Transverse colon (tissue), 4 donors: ENCODE measurements at regions not wholly inside any gene's neighbourhood (a gene's known extent, or its start where the extent isn't known, plus 50 kb on each side); places are given as distances from the start of the nearest gene placed in this dataset.

ENCODE experiments used
- EP300 ChIP-seq: sonication (generic); formaldehyde crosslinking; IDR thresholded peaks from one replicate; pipeline ENCODE4 v1.6.1; 2017; ENCODE audit warnings: antibody characterized with exemption, low read depth
- POLR2A ChIP-seq: fragments of 450-650 bp; IDR thresholded peaks from one replicate; pipeline ENCODE4 v1.6.1; 2016; ENCODE audit warnings: antibody characterized with exemption, mild to moderate bottlenecking, moderate library complexity
- POLR2AphosphoS5 ChIP-seq, 3 donors: sonication (generic); formaldehyde crosslinking; IDR thresholded peaks; one replicate each; pipeline ENCODE4 v1.6.1; 2016; ENCODE audit warnings: antibody characterized with exemption in 3 of 3
- TF ChIP-seq, protein P1 (sequence below), 5 experiments: fragments of 200-600 bp in 3 of 5; fragments of 450-650 bp in 2 of 5; sonication (generic) in 3 of 5; IDR thresholded peaks; 1 replicate in 2 of 5; 2 replicates in 3 of 5; pipeline ENCODE4 v1.5.1; 2016 to 2017; ENCODE audit warnings: antibody characterized with exemption in 5 of 5, inconsistent platforms in 3 of 5, mild to moderate bottlenecking in 2 of 5, moderate library complexity in 1 of 5

DNA sequence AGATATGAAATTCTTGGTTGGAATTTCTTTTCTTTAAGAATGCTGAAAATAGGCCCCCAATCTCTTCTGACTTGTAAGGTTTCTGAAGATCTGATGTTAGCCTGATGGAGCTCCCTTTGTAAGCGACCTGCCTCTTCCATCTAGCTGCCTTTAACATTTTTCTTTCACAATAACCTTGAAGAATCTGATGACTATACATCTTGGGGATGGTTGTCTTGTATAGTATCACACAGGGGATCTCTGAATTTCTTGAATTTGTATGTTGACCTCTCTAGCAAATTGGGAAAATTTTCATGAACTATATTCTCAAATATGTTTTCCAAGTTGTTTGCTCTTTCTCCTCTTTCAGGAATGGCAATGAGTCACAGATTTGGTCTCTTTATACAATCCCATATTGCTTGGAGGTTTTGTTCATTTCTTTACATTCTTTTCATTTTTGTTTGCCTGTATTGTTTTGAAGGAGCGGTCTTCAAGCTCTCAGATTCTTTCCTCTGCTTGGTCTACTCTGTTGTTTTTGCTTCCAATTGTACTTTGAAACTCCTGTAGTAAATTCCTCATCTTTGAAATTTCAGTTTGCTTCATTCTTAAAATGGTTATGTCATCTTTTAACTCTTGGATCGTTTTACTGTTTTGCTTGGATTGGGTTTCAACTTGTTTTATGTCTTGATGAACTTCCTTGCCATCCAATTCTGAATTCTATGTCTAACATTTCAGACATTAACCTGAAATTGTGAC is 245.2 kb upstream of the TARS1 start:
- TF ChIP-seq, protein P1, sequence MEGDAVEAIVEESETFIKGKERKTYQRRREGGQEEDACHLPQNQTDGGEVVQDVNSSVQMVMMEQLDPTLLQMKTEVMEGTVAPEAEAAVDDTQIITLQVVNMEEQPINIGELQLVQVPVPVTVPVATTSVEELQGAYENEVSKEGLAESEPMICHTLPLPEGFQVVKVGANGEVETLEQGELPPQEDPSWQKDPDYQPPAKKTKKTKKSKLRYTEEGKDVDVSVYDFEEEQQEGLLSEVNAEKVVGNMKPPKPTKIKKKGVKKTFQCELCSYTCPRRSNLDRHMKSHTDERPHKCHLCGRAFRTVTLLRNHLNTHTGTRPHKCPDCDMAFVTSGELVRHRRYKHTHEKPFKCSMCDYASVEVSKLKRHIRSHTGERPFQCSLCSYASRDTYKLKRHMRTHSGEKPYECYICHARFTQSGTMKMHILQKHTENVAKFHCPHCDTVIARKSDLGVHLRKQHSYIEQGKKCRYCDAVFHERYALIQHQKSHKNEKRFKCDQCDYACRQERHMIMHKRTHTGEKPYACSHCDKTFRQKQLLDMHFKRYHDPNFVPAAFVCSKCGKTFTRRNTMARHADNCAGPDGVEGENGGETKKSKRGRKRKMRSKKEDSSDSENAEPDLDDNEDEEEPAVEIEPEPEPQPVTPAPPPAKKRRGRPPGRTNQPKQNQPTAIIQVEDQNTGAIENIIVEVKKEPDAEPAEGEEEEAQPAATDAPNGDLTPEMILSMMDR (IDR thresholded peaks at IDR 0.05): no peak
- no peak for TF ChIP-seq POLR2A
- TF ChIP-seq POLR2AphosphoS5 (IDR thresholded peaks at IDR 0.05): no peak
- TF ChIP-seq EP300: no peak
